ENCODE measurements at regions not wholly inside any gene's neighbourhood (a gene's known extent, or its start where the extent isn't known, plus 50 kb on each side); places are given as distances from the start of the nearest gene placed in this dataset.

GRCh38 chr1:198864695-198865094 is 225.9 kb downstream of the PTPRC start:
- DNase-seq (ENCODE audit: low read depth) = no peak

GRCh38 chr1:198865319-198865718 is 226.5 kb downstream of the PTPRC start:
- DNase-seq (ENCODE audit: low read depth) = no peak

GRCh38 chr1:198867182-198867581 is 228.3 kb downstream of the PTPRC start:
- DNase-seq (ENCODE audit: low read depth) = no peak

GRCh38 chr1:198873696-198874230 is 234.9 kb downstream of the PTPRC start:
- no peak for DNase-seq (ENCODE audit: low read depth)

GRCh38 chr1:198876371-198876871 is 237.6 kb downstream of the PTPRC start:
- DNase-seq (ENCODE audit: low read depth) = no peak

- no peak for DNase-seq (ENCODE audit: low read depth)
These were observed 239.7 kb downstream of the PTPRC start for GRCh38 chr1:198878566-198878965.

GRCh38 chr1:198879711-198880306 is 241.0 kb downstream of the PTPRC start:
- no peak for DNase-seq (ENCODE audit: low read depth)

GRCh38 chr1:198880397-198880796 is 241.6 kb downstream of the PTPRC start:
- no peak for DNase-seq (ENCODE audit: low read depth)

- no peak for DNase-seq (ENCODE audit: low read depth)
These were observed 242.2 kb downstream of the PTPRC start for GRCh38 chr1:198880818-198881597.

- no peak for DNase-seq (ENCODE audit: low read depth)
These were observed 244.3 kb downstream of the PTPRC start for GRCh38 chr1:198883184-198883583.

- no peak for DNase-seq (ENCODE audit: low read depth)
These were observed 249.0 kb downstream of the PTPRC start for GRCh38 chr1:198887866-198888265.

GRCh38 chr1:198888379-198888943 is 249.6 kb downstream of the PTPRC start:
- no peak for DNase-seq (ENCODE audit: low read depth)

GRCh38 chr1:198889101-198889500 is 250.3 kb downstream of the PTPRC start:
- no peak for DNase-seq (ENCODE audit: low read depth)

- DNase-seq (ENCODE audit: low read depth) = no peak
These were observed 250.9 kb downstream of the PTPRC start for GRCh38 chr1:198889749-198890148.

- no peak for DNase-seq (ENCODE audit: low read depth)
These were observed 251.5 kb downstream of the PTPRC start for GRCh38 chr1:198890214-198890930.

- no peak for DNase-seq (ENCODE audit: low read depth)
These were observed 253.2 kb downstream of the PTPRC start for GRCh38 chr1:198892065-198892464.

GRCh38 chr1:198893141-198893540 is 254.3 kb downstream of the PTPRC start:
- DNase-seq (ENCODE audit: low read depth) = no peak

- DNase-seq (ENCODE audit: low read depth) = no peak
These were observed 255.1 kb downstream of the PTPRC start for GRCh38 chr1:198893763-198894444.

GRCh38 chr1:198901266-198901665 is 262.4 kb downstream of the PTPRC start:
- DNase-seq (ENCODE audit: low read depth) = no peak

- no peak for DNase-seq (ENCODE audit: low read depth)
These were observed 263.8 kb downstream of the PTPRC start for GRCh38 chr1:198902655-198903054.

GRCh38 chr1:198903203-198903602 is 264.4 kb downstream of the PTPRC start:
- DNase-seq (ENCODE audit: low read depth) = no peak

GRCh38 chr1:198903621-198904020 is 264.8 kb downstream of the PTPRC start:
- DNase-seq (ENCODE audit: low read depth) = no peak
